HCT116 (cell line): ENCODE measurements at regions not wholly inside any gene's neighbourhood (a gene's known extent, or its start where the extent isn't known, plus 50 kb on each side); places are given as distances from the start of the nearest gene placed in this dataset.
A peak's percentile ranks its signal among the peaks of the same experiment; 100 is the strongest.

Source experiments
- ATAC-seq: fragments of 200-7000 bp; cut with Tn5 transposase; 2 replicates; pipeline ENCODE4 v1.9.1; 2020; ENCODE audit warnings: mild to moderate bottlenecking, moderate library complexity
- BruUV-seq: library from RNA; stranded (reverse); fragments of 400-500 nt; replicated peaks from 2 replicates; lab custom pipeline; 2021; lab: Mats Ljungman, UMichigan
- CTCF ChIA-PET: fragments of 300-600 bp; sonication (Branson Sonifier 250); formaldehyde crosslinking; loops from one replicate; lab custom pipeline; 2021; ENCODE audit warnings: antibody characterized with exemption; lab: Charles Lee
- POLR2A ChIA-PET: fragments of 300-600, 350-600 bp; sonication (Branson Sonifier 250); formaldehyde crosslinking; loops from one replicate; lab custom pipeline; 2021; ENCODE audit warnings: antibody characterized with exemption; lab: Charles Lee
- RAD21 ChIA-PET, 2 experiments: fragments of 300-600 bp; sonication (Branson Sonifier 250); formaldehyde crosslinking; loops; one replicate each; lab custom pipeline; 2023; ENCODE audit warnings: low total read pairs in 2 of 2; ENCODE audit not compliant: uncharacterized antibody in 2 of 2, unreplicated experiment in 2 of 2, low non-redundant PET in 1 of 2; lab: Charles Lee
- DNase-seq: peaks from one replicate; pipeline ENCODE4 v3.0.0-alpha.2; 2010; ENCODE audit warnings: low read depth, low spot score
- H2AFZ ChIP-seq: fragments of 200-600 bp; shearing (Covaris generic), sonication (generic); 2 replicates; pipeline ENCODE4 v1.6.1; 2017; ENCODE audit warnings: low read depth, mixed run types, mixed read lengths, antibody characterized with exemption, low read length; ENCODE audit not compliant: poor library complexity, severe bottlenecking
- H3K27ac ChIP-seq: 2 replicates; pipeline ENCODE4 v1.5.1; 2012; ENCODE audit warnings: low read depth, low read length
- H3K27me3 ChIP-seq: fragments of 200-600 bp; sonication (generic); 2 replicates; pipeline ENCODE4 v1.6.1; 2016; ENCODE audit warnings: mixed run types, low read length, mixed read lengths; ENCODE audit not compliant: insufficient read depth
- H3K36me3 ChIP-seq, 2 experiments: fragments of 200-500 bp in 1 of 2; fragments of 200-600 bp in 1 of 2; sonication (Bioruptor generic) in 1 of 2; sonication (generic) in 1 of 2; 2 replicates each; pipeline versions ENCODE4 v1.5.1 to v1.6.1; 2014 to 2016; ENCODE audit warnings: low read length in 2 of 2, inconsistent platforms in 1 of 2, mixed read lengths in 1 of 2, mixed run types in 1 of 2; ENCODE audit not compliant: insufficient read depth in 2 of 2, control insufficient read depth in 1 of 2
- H3K4me1 ChIP-seq, 2 experiments: fragments of 200-600 bp in 1 of 2; sonication (generic) in 1 of 2; 2 replicates each; pipeline versions ENCODE4 v1.5.1 to v1.6.1; 2012 to 2017; ENCODE audit warnings: low read length in 2 of 2, inconsistent platforms in 1 of 2, mild to moderate bottlenecking in 1 of 2, mixed read lengths in 1 of 2, mixed run types in 1 of 2, moderate library complexity in 1 of 2; ENCODE audit not compliant: insufficient read depth in 2 of 2, control insufficient read depth in 1 of 2
- H3K4me2 ChIP-seq: fragments of 200-600 bp; sonication (generic); 2 replicates; pipeline ENCODE4 v1.6.1; 2017; ENCODE audit warnings: mixed run types, low read length, mixed read lengths
- H3K4me3 ChIP-seq, 2 experiments: fragments of 200-600 bp in 1 of 2; sonication (generic) in 1 of 2; replicated peaks in 1 of 2; 2 replicates each; pipeline ENCODE4 v1.5.1; 2011 to 2016; ENCODE audit warnings: low read length in 2 of 2, control low read depth in 1 of 2, low read depth in 1 of 2, mild to moderate bottlenecking in 1 of 2, mixed read lengths in 1 of 2, mixed run types in 1 of 2
- H3K79me2 ChIP-seq: fragments of 200-600 bp; sonication (generic); 2 replicates; pipeline ENCODE4 v1.6.1; 2017; ENCODE audit warnings: mild to moderate bottlenecking, mixed run types, low read length, moderate library complexity, mixed read lengths; ENCODE audit not compliant: insufficient read depth
- H3K9ac ChIP-seq: fragments of 200-600 bp; sonication (generic); 2 replicates; pipeline ENCODE4 v1.6.1; 2016; ENCODE audit warnings: low read length, mixed read lengths
- H3K9me2 ChIP-seq: fragments of 200-600 bp; sonication (generic), shearing (Covaris generic); 2 replicates; pipeline ENCODE4 v1.6.1; 2017; ENCODE audit warnings: mixed run types, mild to moderate bottlenecking, moderate library complexity; ENCODE audit not compliant: insufficient read depth
- H3K9me3 ChIP-seq, 2 experiments: fragments of 200-500 bp in 1 of 2; fragments of 200-600 bp in 1 of 2; sonication (Bioruptor generic) in 1 of 2; sonication (generic) in 1 of 2; 2 replicates each; pipeline ENCODE4 v1.6.1; 2014 to 2017; ENCODE audit warnings: low read length in 2 of 2, mixed read lengths in 2 of 2, inconsistent platforms in 1 of 2, low read depth in 1 of 2, mild to moderate bottlenecking in 1 of 2, mixed run types in 1 of 2, moderate library complexity in 1 of 2; ENCODE audit not compliant: control insufficient read depth in 1 of 2, insufficient read depth in 1 of 2
- H4K20me1 ChIP-seq: fragments of 200-600 bp; sonication (generic), shearing (Covaris generic); 2 replicates; pipeline ENCODE4 v1.6.1; 2017; ENCODE audit warnings: mixed run types, mild to moderate bottlenecking, moderate library complexity; ENCODE audit not compliant: insufficient read depth
- CBX3 ChIP-seq: IDR thresholded peaks from 2 replicates; pipeline ENCODE4 v1.6.1; 2012; ENCODE audit warnings: low read depth
- CEBPB ChIP-seq: IDR thresholded peaks from 2 replicates; pipeline ENCODE4 v1.6.1; 2012; ENCODE audit warnings: low read depth
- EGR1 ChIP-seq: IDR thresholded peaks from 2 replicates; pipeline ENCODE4 v1.6.1; 2012; ENCODE audit warnings: low read depth
- EZH2phosphoT487 ChIP-seq: fragments of 200-600 bp; IDR thresholded peaks from 2 replicates; pipeline ENCODE4 v1.6.1; 2018; ENCODE audit warnings: antibody characterized with exemption, borderline replicate concordance
- FOSL1 ChIP-seq: IDR thresholded peaks from 2 replicates; pipeline ENCODE4 v1.6.1; 2012; ENCODE audit warnings: low read depth
- MAX ChIP-seq: IDR thresholded peaks from 2 replicates; pipeline ENCODE4 v1.6.1; 2012
- POLR2AphosphoS5 ChIP-seq: IDR thresholded peaks from 2 replicates; pipeline ENCODE4 v1.6.1; 2011; ENCODE audit warnings: mild to moderate bottlenecking, low read depth, low read length, moderate library complexity
- RAD21 ChIP-seq: IDR thresholded peaks from 2 replicates; pipeline ENCODE4 v1.6.1; 2012; ENCODE audit warnings: low read depth, mild to moderate bottlenecking
- SIN3A ChIP-seq: IDR thresholded peaks from 2 replicates; pipeline ENCODE4 v1.6.1; 2012; ENCODE audit warnings: low read depth
- SP1 ChIP-seq: IDR thresholded peaks from 2 replicates; pipeline ENCODE4 v1.6.1; 2012; ENCODE audit warnings: low read depth
- TCF7L2 ChIP-seq: IDR thresholded peaks from 2 replicates; pipeline ENCODE4 v1.7.0; 2011; ENCODE audit warnings: borderline replicate concordance, inconsistent platforms; ENCODE audit not compliant: insufficient read depth, insufficient read length; ENCODE audit errors: extremely low read depth
- YY1 ChIP-seq: IDR thresholded peaks from 2 replicates; pipeline ENCODE4 v1.6.1; 2011; ENCODE audit warnings: low read length, low read depth, moderate library complexity, mild to moderate bottlenecking; ENCODE audit not compliant: insufficient replicate concordance; ENCODE audit errors: extremely low read depth
- intact Hi-C: fragments of 100-400 bp; cut with micrococcal nuclease; formaldehyde crosslinking; loops from 2 replicates; pipeline ENCODE4 v1.10.0; 2022
- TF ChIP-seq, protein P1 (sequence below), 3 experiments: fragments of 200-600 bp in 1 of 3; sonication (generic) in 1 of 3; IDR thresholded peaks in 2 of 3; conservative IDR thresholded peaks in 1 of 3; 2 replicates each; pipeline ENCODE4 v1.5.1; 2012 to 2017; ENCODE audit warnings: low read depth in 2 of 3, low read length in 2 of 3, antibody characterized with exemption in 1 of 3, borderline replicate concordance in 1 of 3, control low read depth in 1 of 3, mild to moderate bottlenecking in 1 of 3, mixed read lengths in 1 of 3, mixed run types in 1 of 3, moderate library complexity in 1 of 3; ENCODE audit not compliant: insufficient read depth in 1 of 3
- TF ChIP-seq, protein P2 (sequence below): IDR thresholded peaks from 2 replicates; pipeline ENCODE4 v1.6.1; 2012
- TF ChIP-seq, protein P3 (sequence below): IDR thresholded peaks from 2 replicates; pipeline ENCODE4 v1.6.1; 2012; ENCODE audit warnings: low read depth

DNA sequence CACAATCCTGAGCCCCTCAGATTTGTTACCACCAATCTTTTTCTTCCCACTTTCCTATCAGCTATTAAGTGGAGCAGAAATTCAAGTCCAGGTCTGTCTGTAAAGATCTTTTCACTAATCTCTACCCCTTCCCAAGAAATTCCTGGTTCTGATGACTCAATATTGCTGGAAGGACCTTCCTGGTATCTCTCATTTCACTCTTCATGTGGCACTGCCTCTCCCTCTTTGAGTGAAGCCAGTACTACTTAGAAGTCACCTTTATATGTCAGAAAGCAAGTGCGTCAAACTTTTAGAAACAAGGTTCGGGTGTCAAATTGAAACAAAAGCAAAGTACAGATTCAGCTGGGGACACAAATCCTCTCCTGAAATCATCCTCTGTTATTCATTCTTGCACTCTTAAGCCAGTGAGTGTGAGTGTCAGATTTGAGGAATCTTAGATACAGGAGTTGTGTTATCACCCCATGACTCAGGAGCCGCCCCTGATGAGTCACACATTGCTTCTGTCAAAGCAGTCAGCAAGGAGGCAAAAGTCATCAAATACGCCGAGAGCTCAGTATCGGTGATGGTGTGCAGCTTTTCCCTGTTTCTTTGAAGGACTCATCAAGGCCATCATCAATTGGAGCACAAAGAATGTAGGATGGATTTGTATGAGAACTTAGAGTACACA is 313.0 kb downstream of the CETN3 start (continued):
- TF ChIP-seq, protein P1, sequence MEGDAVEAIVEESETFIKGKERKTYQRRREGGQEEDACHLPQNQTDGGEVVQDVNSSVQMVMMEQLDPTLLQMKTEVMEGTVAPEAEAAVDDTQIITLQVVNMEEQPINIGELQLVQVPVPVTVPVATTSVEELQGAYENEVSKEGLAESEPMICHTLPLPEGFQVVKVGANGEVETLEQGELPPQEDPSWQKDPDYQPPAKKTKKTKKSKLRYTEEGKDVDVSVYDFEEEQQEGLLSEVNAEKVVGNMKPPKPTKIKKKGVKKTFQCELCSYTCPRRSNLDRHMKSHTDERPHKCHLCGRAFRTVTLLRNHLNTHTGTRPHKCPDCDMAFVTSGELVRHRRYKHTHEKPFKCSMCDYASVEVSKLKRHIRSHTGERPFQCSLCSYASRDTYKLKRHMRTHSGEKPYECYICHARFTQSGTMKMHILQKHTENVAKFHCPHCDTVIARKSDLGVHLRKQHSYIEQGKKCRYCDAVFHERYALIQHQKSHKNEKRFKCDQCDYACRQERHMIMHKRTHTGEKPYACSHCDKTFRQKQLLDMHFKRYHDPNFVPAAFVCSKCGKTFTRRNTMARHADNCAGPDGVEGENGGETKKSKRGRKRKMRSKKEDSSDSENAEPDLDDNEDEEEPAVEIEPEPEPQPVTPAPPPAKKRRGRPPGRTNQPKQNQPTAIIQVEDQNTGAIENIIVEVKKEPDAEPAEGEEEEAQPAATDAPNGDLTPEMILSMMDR (IDR thresholded peaks at IDR 0.05 in 2 of 3, conservative IDR thresholded peaks at IDR 0.05 in 1 of 3; ENCODE audit: borderline replicate concordance in 1 of 3, insufficient read depth in 1 of 3, low read depth in 2 of 3, low read length in 2 of 3): no peak
- TF ChIP-seq CEBPB: peak; percentile 40; the same call in 1 of the 2 replicates
- TF ChIP-seq CBX3: peak; percentile 69
- peak; percentile 93 for TF ChIP-seq TCF7L2

- Histone ChIP-seq H3K4me1 (peaks cover 12 to 26% of the 10 kb centered on the region in 2 experiments), H3K9ac (no peak overlapping the region), H3K9me3 (no peaks in the 10 kb centered on the region), H4K20me1 (no peaks in the 10 kb centered on the region), H3K27me3 (no peaks in the 10 kb centered on the region), H3K4me2 (peak overlapping the region; percentile 0; the same call in 1 of the 2 replicates), H3K4me3 (no peak overlapping the region), H2AFZ (peak overlapping the region; percentile 75), H3K27ac (no peak overlapping the region), H3K36me3 (no peaks in the 10 kb centered on the region), H3K9me2 (no peaks in the 10 kb centered on the region), H3K79me2 (no peaks in the 10 kb centered on the region)
- ChIA-PET CTCF (no interaction called here), RAD21 (no interaction called here), POLR2A (no interaction called here)
- no TSS peak for BruUV-seq
- DNase-seq (no peak), ATAC-seq (no peak)
- intact Hi-C loops: no loop called here
- TF ChIP-seq SP1: no peak
- TF ChIP-seq POLR2AphosphoS5: no peak
- TF ChIP-seq, protein P2, sequence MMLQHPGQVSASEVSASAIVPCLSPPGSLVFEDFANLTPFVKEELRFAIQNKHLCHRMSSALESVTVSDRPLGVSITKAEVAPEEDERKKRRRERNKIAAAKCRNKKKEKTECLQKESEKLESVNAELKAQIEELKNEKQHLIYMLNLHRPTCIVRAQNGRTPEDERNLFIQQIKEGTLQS: no peak
- no peak for TF ChIP-seq MAX
- no peak for TF ChIP-seq EGR1
- TF ChIP-seq SIN3A: no peak
- TF ChIP-seq, protein P1 (IDR thresholded peaks at IDR 0.05 in 2 of 3, conservative IDR thresholded peaks at IDR 0.05 in 1 of 3; ENCODE audit: borderline replicate concordance in 1 of 3, insufficient read depth in 1 of 3, low read depth in 2 of 3, low read length in 2 of 3): no peak
- TF ChIP-seq TCF7L2: no peak
- TF ChIP-seq RAD21: no peak
- no peak for TF ChIP-seq EZH2phosphoT487
- TF ChIP-seq YY1: no peak
- TF ChIP-seq, protein P3, sequence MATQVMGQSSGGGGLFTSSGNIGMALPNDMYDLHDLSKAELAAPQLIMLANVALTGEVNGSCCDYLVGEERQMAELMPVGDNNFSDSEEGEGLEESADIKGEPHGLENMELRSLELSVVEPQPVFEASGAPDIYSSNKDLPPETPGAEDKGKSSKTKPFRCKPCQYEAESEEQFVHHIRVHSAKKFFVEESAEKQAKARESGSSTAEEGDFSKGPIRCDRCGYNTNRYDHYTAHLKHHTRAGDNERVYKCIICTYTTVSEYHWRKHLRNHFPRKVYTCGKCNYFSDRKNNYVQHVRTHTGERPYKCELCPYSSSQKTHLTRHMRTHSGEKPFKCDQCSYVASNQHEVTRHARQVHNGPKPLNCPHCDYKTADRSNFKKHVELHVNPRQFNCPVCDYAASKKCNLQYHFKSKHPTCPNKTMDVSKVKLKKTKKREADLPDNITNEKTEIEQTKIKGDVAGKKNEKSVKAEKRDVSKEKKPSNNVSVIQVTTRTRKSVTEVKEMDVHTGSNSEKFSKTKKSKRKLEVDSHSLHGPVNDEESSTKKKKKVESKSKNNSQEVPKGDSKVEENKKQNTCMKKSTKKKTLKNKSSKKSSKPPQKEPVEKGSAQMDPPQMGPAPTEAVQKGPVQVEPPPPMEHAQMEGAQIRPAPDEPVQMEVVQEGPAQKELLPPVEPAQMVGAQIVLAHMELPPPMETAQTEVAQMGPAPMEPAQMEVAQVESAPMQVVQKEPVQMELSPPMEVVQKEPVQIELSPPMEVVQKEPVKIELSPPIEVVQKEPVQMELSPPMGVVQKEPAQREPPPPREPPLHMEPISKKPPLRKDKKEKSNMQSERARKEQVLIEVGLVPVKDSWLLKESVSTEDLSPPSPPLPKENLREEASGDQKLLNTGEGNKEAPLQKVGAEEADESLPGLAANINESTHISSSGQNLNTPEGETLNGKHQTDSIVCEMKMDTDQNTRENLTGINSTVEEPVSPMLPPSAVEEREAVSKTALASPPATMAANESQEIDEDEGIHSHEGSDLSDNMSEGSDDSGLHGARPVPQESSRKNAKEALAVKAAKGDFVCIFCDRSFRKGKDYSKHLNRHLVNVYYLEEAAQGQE: no peak
- no peak for TF ChIP-seq FOSL1
These were observed 314.1 kb downstream of the CETN3 start for GRCh38 chr5:90095292-90096060.
